HEK293 (cell line): ENCODE measurements at regions not wholly inside any gene's neighbourhood (a gene's known extent, or its start where the extent isn't known, plus 50 kb on each side); places are given as distances from the start of the nearest gene placed in this dataset.

ENCODE experiments used
- CTCF ChIA-PET: fragments of 350-600 bp; formaldehyde crosslinking; extraction: SDS; loops from one replicate; lab custom pipeline; 2021; ENCODE audit warnings: antibody characterized with exemption; lab: Yijun Ruan, JAX
- POLR2A ChIA-PET: fragments of 300-600 bp; formaldehyde crosslinking; extraction: SDS; loops from one replicate; lab custom pipeline; 2020; ENCODE audit warnings: antibody characterized with exemption, inconsistent platforms; lab: Yijun Ruan, JAX
- H3K27ac ChIP-seq: fragments of 200-500 bp; sonication (Bioruptor generic); 2 replicates; pipeline ENCODE4 v1.5.1; 2014; ENCODE audit warnings: low read depth, low read length, control low read depth, inconsistent platforms; ENCODE audit errors: extremely low read depth
- H3K36me3 ChIP-seq, 2 experiments: fragments of 200-500 bp in 1 of 2; sonication (Bioruptor generic) in 1 of 2; 1 replicate in 1 of 2; 2 replicates in 1 of 2; pipeline ENCODE4 v1.5.1; 2014 to 2017; ENCODE audit warnings: inconsistent platforms in 2 of 2, low read length in 2 of 2; ENCODE audit not compliant: control insufficient read depth in 2 of 2, insufficient read depth in 1 of 2
- H3K4me1 ChIP-seq: fragments of 200-500 bp; sonication (Bioruptor generic); 2 replicates; pipeline ENCODE4 v1.5.1; 2014; ENCODE audit warnings: mild to moderate bottlenecking, low read length, inconsistent platforms; ENCODE audit not compliant: control insufficient read depth, insufficient read depth
- H3K4me3 ChIP-seq: 2 replicates; pipeline ENCODE4 v1.5.1; 2011; ENCODE audit warnings: low read depth, mild to moderate bottlenecking, control low read depth, low read length, moderate library complexity
- H3K9me3 ChIP-seq: fragments of 200-500 bp; sonication (Bioruptor generic); 2 replicates; pipeline ENCODE4 v1.5.1; 2014; ENCODE audit warnings: low read depth, low read length, inconsistent platforms; ENCODE audit not compliant: control insufficient read depth, insufficient read depth
- BCL11A ChIP-seq: fragments of 450-650 bp; formaldehyde crosslinking; IDR thresholded peaks from 2 replicates; pipeline ENCODE4 v1.5.1; 2016; ENCODE audit warnings: low read depth, missing biosample characterization, missing genetic modification characterization
- ELK4 ChIP-seq: IDR thresholded peaks from 2 replicates; pipeline ENCODE4 v1.6.1; 2011; ENCODE audit warnings: mild to moderate bottlenecking, low read depth, low read length, borderline replicate concordance
- HOXD13 ChIP-seq: sonication (generic); formaldehyde crosslinking; IDR thresholded peaks from 2 replicates; pipeline ENCODE4 v1.8.0; 2022; ENCODE audit warnings: missing genetic modification reagents, borderline replicate concordance
- KLF7 ChIP-seq: fragments of 450-650 bp; formaldehyde crosslinking; IDR thresholded peaks from 2 replicates; pipeline ENCODE4 v1.5.1; 2016; ENCODE audit warnings: missing biosample characterization, missing genetic modification characterization, borderline replicate concordance
- KLF8 ChIP-seq: fragments of 450-650 bp; formaldehyde crosslinking; IDR thresholded peaks from 2 replicates; pipeline ENCODE4 v1.5.1; 2016; ENCODE audit warnings: missing biosample characterization, missing genetic modification characterization
- OVOL3 ChIP-seq: fragments of 450-650 bp; formaldehyde crosslinking; IDR thresholded peaks from 2 replicates; pipeline ENCODE4 v1.5.1; 2016; ENCODE audit warnings: missing biosample characterization, missing genetic modification characterization
- PRDM2 ChIP-seq: fragments of 450-650 bp; formaldehyde crosslinking; IDR thresholded peaks from 2 replicates; pipeline ENCODE4 v1.5.1; 2016; ENCODE audit warnings: missing biosample characterization, missing genetic modification characterization, borderline replicate concordance
- SETDB1 ChIP-seq: IDR thresholded peaks from one replicate; pipeline ENCODE4 v1.6.1; 2017; ENCODE audit warnings: mild to moderate bottlenecking, low read length, moderate library complexity, mixed read lengths; ENCODE audit not compliant: insufficient read length
- TCF7L2 ChIP-seq: IDR thresholded peaks from 2 replicates; pipeline ENCODE4 v1.6.1; 2011; ENCODE audit warnings: low read depth, mild to moderate bottlenecking, inconsistent platforms, low read length, moderate library complexity, borderline replicate concordance
- YY2 ChIP-seq: fragments of 450-650 bp; formaldehyde crosslinking; IDR thresholded peaks from 2 replicates; pipeline ENCODE4 v1.5.1; 2016; ENCODE audit warnings: missing biosample characterization, missing genetic modification characterization
- ZBTB26 ChIP-seq: fragments of 450-650 bp; formaldehyde crosslinking; optimal IDR thresholded peaks from 2 replicates; pipeline ENCODE3; 2016; ENCODE audit warnings: missing biosample characterization, mild to moderate bottlenecking, missing genetic modification characterization
- ZEB2 ChIP-seq: fragments of 450-650 bp; formaldehyde crosslinking; IDR thresholded peaks from 2 replicates; pipeline ENCODE4 v1.5.1; 2016; ENCODE audit warnings: missing biosample characterization, missing genetic modification characterization
- ZNF140 ChIP-seq: fragments of 450-650 bp; formaldehyde crosslinking; IDR thresholded peaks from 2 replicates; pipeline ENCODE4 v1.5.1; 2016; ENCODE audit warnings: missing biosample characterization, missing genetic modification characterization
- ZNF239 ChIP-seq: fragments of 450-650 bp; formaldehyde crosslinking; IDR thresholded peaks from 2 replicates; pipeline ENCODE4 v1.5.1; 2016; ENCODE audit warnings: missing biosample characterization, missing genetic modification characterization
- ZNF394 ChIP-seq: fragments of 450-650 bp; formaldehyde crosslinking; IDR thresholded peaks from 2 replicates; pipeline ENCODE4 v1.5.1; 2016; ENCODE audit warnings: missing biosample characterization, missing genetic modification characterization, mild to moderate bottlenecking, moderate library complexity, borderline replicate concordance
- ZNF404 ChIP-seq: fragments of 450-650 bp; formaldehyde crosslinking; IDR thresholded peaks from 2 replicates; pipeline ENCODE4 v1.5.1; 2017; ENCODE audit warnings: missing biosample characterization, missing genetic modification characterization
- ZNF544 ChIP-seq: fragments of 450-650 bp; formaldehyde crosslinking; IDR thresholded peaks from 2 replicates; pipeline ENCODE4 v1.5.0; 2017; ENCODE audit warnings: missing biosample characterization, missing genetic modification characterization
- ZNF558 ChIP-seq: fragments of 450-650 bp; formaldehyde crosslinking; IDR thresholded peaks from 2 replicates; pipeline ENCODE4 v1.5.1; 2016; ENCODE audit warnings: missing biosample characterization, missing genetic modification characterization
- ZNF561 ChIP-seq: fragments of 450-650 bp; IDR thresholded peaks from 2 replicates; pipeline ENCODE4 v1.5.1; 2018; ENCODE audit warnings: missing biosample characterization, missing genetic modification characterization, borderline replicate concordance
- ZNF571 ChIP-seq: fragments of 450-650 bp; formaldehyde crosslinking; IDR thresholded peaks from 2 replicates; pipeline ENCODE4 v1.5.0; 2017; ENCODE audit warnings: missing biosample characterization, missing genetic modification characterization
- ZNF610 ChIP-seq: fragments of 450-650 bp; formaldehyde crosslinking; IDR thresholded peaks from 2 replicates; pipeline ENCODE4 v1.5.1; 2016; ENCODE audit warnings: missing biosample characterization, missing genetic modification characterization, borderline replicate concordance
- ZNF623 ChIP-seq: fragments of 450-650 bp; formaldehyde crosslinking; IDR thresholded peaks from 2 replicates; pipeline ENCODE4 v1.5.1; 2016; ENCODE audit warnings: missing biosample characterization, missing genetic modification characterization
- ZNF626 ChIP-seq: fragments of 450-650 bp; sonication (Bioruptor Pico); formaldehyde crosslinking; IDR thresholded peaks from 2 replicates; pipeline ENCODE4 v1.5.1; 2018; ENCODE audit warnings: missing biosample characterization, missing genetic modification characterization, inconsistent platforms
- ZNF677 ChIP-seq: fragments of 450-650 bp; IDR thresholded peaks from 2 replicates; pipeline ENCODE4 v1.5.0; 2018; ENCODE audit warnings: missing biosample characterization, mild to moderate bottlenecking, missing genetic modification characterization, moderate library complexity
- ZNF792 ChIP-seq: fragments of 450-650 bp; formaldehyde crosslinking; IDR thresholded peaks from 2 replicates; pipeline ENCODE4 v1.5.1; 2016; ENCODE audit warnings: missing biosample characterization, missing genetic modification characterization
- ZSCAN16 ChIP-seq: fragments of 450-650 bp; formaldehyde crosslinking; IDR thresholded peaks from 2 replicates; pipeline ENCODE4 v1.5.1; 2016; ENCODE audit warnings: missing biosample characterization, missing genetic modification characterization
- TF ChIP-seq, protein P1 (sequence below): fragments of 450-650 bp; formaldehyde crosslinking; IDR thresholded peaks from 2 replicates; pipeline ENCODE4 v1.5.0; 2017; ENCODE audit warnings: missing biosample characterization, missing genetic modification characterization, borderline replicate concordance

DNA sequence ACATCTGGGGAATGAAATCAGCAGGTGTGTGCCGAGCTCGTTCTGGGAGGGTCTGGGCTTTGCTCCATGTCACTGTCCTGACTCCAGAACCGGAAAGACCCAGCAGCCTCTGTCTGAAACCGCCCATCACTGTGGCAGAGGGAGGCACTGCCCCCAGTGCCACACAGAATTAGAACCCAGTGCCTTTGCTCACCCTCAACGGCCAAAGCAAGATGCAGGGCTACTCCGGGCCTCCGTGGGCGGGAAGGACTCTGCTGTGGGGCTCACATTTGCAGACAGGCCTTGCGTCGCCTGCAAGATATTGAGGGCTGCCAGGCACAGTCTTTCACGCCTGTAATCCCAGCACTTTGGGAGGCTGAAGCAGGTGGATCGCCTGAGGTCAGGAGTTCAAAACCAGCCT is 219.2 kb upstream of the PPP2R2D start:
- Histone ChIP-seq H3K27ac (no peak overlapping the region), H3K4me1 (no peaks in the 10 kb centered on the region), H3K9me3 (no peaks in the 10 kb centered on the region), H3K4me3 (no peak overlapping the region), H3K36me3 (no peaks in the 10 kb centered on the region)
- no peak for TF ChIP-seq ZNF561 (tag by site-specific recombination)
- TF ChIP-seq, protein P1, sequence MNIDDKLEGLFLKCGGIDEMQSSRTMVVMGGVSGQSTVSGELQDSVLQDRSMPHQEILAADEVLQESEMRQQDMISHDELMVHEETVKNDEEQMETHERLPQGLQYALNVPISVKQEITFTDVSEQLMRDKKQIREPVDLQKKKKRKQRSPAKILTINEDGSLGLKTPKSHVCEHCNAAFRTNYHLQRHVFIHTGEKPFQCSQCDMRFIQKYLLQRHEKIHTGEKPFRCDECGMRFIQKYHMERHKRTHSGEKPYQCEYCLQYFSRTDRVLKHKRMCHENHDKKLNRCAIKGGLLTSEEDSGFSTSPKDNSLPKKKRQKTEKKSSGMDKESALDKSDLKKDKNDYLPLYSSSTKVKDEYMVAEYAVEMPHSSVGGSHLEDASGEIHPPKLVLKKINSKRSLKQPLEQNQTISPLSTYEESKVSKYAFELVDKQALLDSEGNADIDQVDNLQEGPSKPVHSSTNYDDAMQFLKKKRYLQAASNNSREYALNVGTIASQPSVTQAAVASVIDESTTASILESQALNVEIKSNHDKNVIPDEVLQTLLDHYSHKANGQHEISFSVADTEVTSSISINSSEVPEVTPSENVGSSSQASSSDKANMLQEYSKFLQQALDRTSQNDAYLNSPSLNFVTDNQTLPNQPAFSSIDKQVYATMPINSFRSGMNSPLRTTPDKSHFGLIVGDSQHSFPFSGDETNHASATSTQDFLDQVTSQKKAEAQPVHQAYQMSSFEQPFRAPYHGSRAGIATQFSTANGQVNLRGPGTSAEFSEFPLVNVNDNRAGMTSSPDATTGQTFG, result no peak
- TF ChIP-seq KLF8 (tag by site-specific recombination), result no peak
- no peak for TF ChIP-seq ZNF558
- TF ChIP-seq ZNF544 (tag by site-specific recombination), result no peak
- TF ChIP-seq ZEB2 (tag by site-specific recombination), result no peak
- TF ChIP-seq ZNF623 (tag by site-specific recombination), result no peak
- no peak for TF ChIP-seq SETDB1
- no peak for TF ChIP-seq KLF7 (tag by site-specific recombination)
- no peak for TF ChIP-seq ELK4
- TF ChIP-seq ZBTB26, result no peak
- no peak for TF ChIP-seq YY2
- TF ChIP-seq ZNF394 (tag by site-specific recombination), result no peak
- no peak for TF ChIP-seq ZNF140 (tag by site-specific recombination)
- no peak for TF ChIP-seq ZNF239
- TF ChIP-seq ZNF404 (tag by site-specific recombination), result no peak
- CTCF ChIA-PET, result no interaction called here
- POLR2A ChIA-PET, result no interaction called here

DNA sequence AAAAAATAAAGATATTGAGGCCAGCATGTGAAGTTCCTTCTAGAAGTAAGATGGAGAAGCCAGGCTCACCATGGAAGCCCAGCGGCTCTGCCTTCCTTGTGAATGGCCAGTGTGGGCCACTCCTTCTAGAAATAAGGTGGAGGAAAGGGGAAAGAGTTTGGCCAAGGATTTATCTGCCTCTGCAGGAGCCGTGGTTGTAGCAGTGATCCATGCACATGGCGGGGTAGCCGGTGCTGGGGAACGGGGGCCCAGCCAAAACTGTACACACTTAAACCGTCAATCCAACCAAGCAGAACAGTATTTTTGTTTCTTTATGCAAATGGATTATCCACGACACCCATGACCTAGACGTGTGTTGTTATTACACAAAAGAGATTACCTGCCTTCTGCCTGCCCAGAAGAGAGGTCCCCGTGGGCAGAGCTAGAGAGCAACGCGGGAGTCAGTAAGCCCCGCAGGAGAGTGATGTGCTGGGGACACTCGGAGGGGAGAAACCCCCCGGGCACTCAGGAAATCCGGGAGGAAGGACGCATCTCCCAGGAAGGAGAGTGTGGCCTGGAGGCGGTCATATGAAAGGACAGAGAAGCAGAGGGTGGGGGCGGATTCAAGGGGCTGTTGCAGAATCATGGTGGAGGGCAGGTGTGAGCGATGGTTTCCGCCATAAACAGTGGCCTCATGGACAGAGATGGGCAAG is 218.4 kb upstream of the PPP2R2D start:
- TF ChIP-seq HOXD13 (no peak), BCL11A (tag by site-specific recombination) (no peak), ZNF792 (no peak), ZNF404 (tag by site-specific recombination) (no peak), ZNF626 (tag by site-specific recombination) (no peak), PRDM2 (tag by site-specific recombination) (no peak), TCF7L2 (no peak), ZNF571 (no peak), ZNF610 (tag by site-specific recombination) (no peak), OVOL3 (tag by site-specific recombination) (no peak), ZSCAN16 (no peak), ZNF677 (tag by site-specific recombination) (no peak)
- TF ChIP-seq, all 188 proteins: peak for 0
- CTCF ChIA-PET, result no interaction called here

More for the DNA sequence above, 218.4 kb upstream of the PPP2R2D start:
- Histone ChIP-seq H3K4me1 (no peaks in the 10 kb centered on the region), H3K27ac (no peak overlapping the region), H3K36me3 (no peaks in the 10 kb centered on the region), H3K4me3 (no peak overlapping the region), H3K9me3 (no peaks in the 10 kb centered on the region)
- POLR2A ChIA-PET, result no interaction called here
